Loucy (cell line): ENCODE measurements at regions not wholly inside any gene's neighbourhood (a gene's known extent, or its start where the extent isn't known, plus 50 kb on each side); places are given as distances from the start of the nearest gene placed in this dataset.

ENCODE experiments used
- EZH2phosphoT487 ChIP-seq: fragments of 200-600 bp; IDR thresholded peaks from 2 replicates; pipeline ENCODE4 v1.6.1; 2018; ENCODE audit warnings: antibody characterized with exemption, mild to moderate bottlenecking, moderate library complexity, borderline replicate concordance
- TF ChIP-seq, protein P1 (sequence below): fragments of 200-600 bp; sonication (generic); conservative IDR thresholded peaks from 2 replicates; pipeline ENCODE4 v1.5.1; 2014; ENCODE audit warnings: mild to moderate bottlenecking, antibody characterized with exemption, low read length

DNA sequence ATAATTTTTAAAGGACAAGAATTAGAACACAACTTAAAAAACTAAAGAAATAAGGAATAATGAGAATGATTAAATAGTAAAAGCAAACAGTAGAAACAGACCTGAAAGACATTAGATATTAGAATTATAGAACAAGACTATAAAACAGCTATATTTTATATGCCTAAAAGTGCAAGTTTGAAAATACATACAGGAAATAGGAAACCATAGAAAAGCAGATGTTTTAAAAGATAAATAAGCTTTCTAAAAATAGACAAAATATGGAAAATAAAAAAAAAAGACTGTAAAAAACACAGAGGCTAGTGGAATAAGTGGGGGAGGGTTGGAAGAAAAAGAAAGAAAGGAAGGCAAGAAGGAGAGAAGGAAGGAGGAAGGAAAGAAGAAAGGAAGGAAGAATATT is 407.3 kb downstream of the IDS start:
- no peak for TF ChIP-seq EZH2phosphoT487
- TF ChIP-seq, protein P1, sequence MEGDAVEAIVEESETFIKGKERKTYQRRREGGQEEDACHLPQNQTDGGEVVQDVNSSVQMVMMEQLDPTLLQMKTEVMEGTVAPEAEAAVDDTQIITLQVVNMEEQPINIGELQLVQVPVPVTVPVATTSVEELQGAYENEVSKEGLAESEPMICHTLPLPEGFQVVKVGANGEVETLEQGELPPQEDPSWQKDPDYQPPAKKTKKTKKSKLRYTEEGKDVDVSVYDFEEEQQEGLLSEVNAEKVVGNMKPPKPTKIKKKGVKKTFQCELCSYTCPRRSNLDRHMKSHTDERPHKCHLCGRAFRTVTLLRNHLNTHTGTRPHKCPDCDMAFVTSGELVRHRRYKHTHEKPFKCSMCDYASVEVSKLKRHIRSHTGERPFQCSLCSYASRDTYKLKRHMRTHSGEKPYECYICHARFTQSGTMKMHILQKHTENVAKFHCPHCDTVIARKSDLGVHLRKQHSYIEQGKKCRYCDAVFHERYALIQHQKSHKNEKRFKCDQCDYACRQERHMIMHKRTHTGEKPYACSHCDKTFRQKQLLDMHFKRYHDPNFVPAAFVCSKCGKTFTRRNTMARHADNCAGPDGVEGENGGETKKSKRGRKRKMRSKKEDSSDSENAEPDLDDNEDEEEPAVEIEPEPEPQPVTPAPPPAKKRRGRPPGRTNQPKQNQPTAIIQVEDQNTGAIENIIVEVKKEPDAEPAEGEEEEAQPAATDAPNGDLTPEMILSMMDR = no peak
